GM12878 (cell line): ENCODE measurements at regions not wholly inside any gene's neighbourhood (a gene's known extent, or its start where the extent isn't known, plus 50 kb on each side); places are given as distances from the start of the nearest gene placed in this dataset.

Source experiments
- ATAC-seq: fragments of 200-7000 bp; cut with Tn5 transposase; 3 replicates; pipeline ENCODE4 v1.9.1; 2020; ENCODE audit warnings: mild to moderate bottlenecking, moderate library complexity
- BruUV-seq: library from RNA; stranded (reverse); fragments of 400-500 nt; replicated peaks from 2 replicates; lab custom pipeline; 2021; lab: Mats Ljungman, UMichigan
- CTCF ChIA-PET: fragments of 300-600 bp; sonication (Branson Sonifier 250); formaldehyde crosslinking; extraction: SDS; loops from one replicate; lab custom pipeline; 2021; ENCODE audit warnings: inconsistent platforms; lab: Yijun Ruan, JAX
- POLR2A ChIA-PET: fragments of 350-600 bp; formaldehyde crosslinking; extraction: SDS; loops from one replicate; lab custom pipeline; 2021; ENCODE audit warnings: inconsistent platforms; lab: Charles Lee
- RAD21 ChIA-PET: fragments of 300-600 bp; sonication (Branson Sonifier 250); formaldehyde crosslinking; loops from one replicate; lab custom pipeline; 2023; ENCODE audit warnings: antibody characterized with exemption; ENCODE audit not compliant: unreplicated experiment; lab: Charles Lee
- SMC1A ChIA-PET: fragments of 300-600 bp; sonication (Branson Sonifier 250); formaldehyde crosslinking; loops from one replicate; lab custom pipeline; 2023; ENCODE audit not compliant: unreplicated experiment, uncharacterized antibody; lab: Charles Lee
- DNase-seq: peaks from one replicate; pipeline ENCODE4 v3.0.0-alpha.2; 2011; ENCODE audit warnings: low read depth, low spot score
- FAIRE-seq: peaks from 3 replicates; lab custom pipeline; 2011; peaks lifted over from hg19 to GRCh38; lab: Jason Lieb, UNC
- H2AFZ ChIP-seq: 2 replicates; pipeline ENCODE4 v1.6.0; 2011; ENCODE audit warnings: low read depth, low read length, control low read depth; ENCODE audit not compliant: control insufficient read depth
- H3K27ac ChIP-seq: 2 replicates; pipeline ENCODE4 v1.5.1; 2011; ENCODE audit warnings: control low read depth; ENCODE audit not compliant: control insufficient read depth, insufficient read depth
- H3K27me3 ChIP-seq, 2 experiments: replicated peaks in 1 of 2; 2 replicates each; pipeline versions ENCODE4 v1.6.0 to v1.6.1; 2011; ENCODE audit warnings: low read length in 1 of 2; ENCODE audit not compliant: control insufficient read depth in 2 of 2, insufficient read depth in 2 of 2
- H3K36me3 ChIP-seq, 2 experiments: 2 replicates each; pipeline ENCODE4 v1.5.1; 2011; ENCODE audit warnings: low read length in 1 of 2; ENCODE audit not compliant: control insufficient read depth in 2 of 2, insufficient read depth in 2 of 2
- H3K4me1 ChIP-seq: 2 replicates; pipeline ENCODE4 v1.6.1; 2011; ENCODE audit warnings: mild to moderate bottlenecking, low read length, moderate library complexity, mixed read lengths; ENCODE audit not compliant: control insufficient read depth, insufficient read depth
- H3K4me2 ChIP-seq: 2 replicates; pipeline ENCODE4 v1.6.0; 2011; ENCODE audit warnings: control low read depth; ENCODE audit not compliant: control insufficient read depth, insufficient read depth
- H3K4me3 ChIP-seq: fragments of 200-600 bp; sonication (generic); 2 replicates; pipeline ENCODE4 v1.5.1; 2016
- H3K79me2 ChIP-seq: 2 replicates; pipeline ENCODE4 v1.6.0; 2011; ENCODE audit warnings: low read length; ENCODE audit not compliant: control insufficient read depth, insufficient read depth
- H3K9ac ChIP-seq: 2 replicates; pipeline ENCODE4 v1.8.0; 2011; ENCODE audit warnings: low read length, control low read depth, mixed read lengths; ENCODE audit not compliant: control insufficient read depth, insufficient read depth
- H3K9me3 ChIP-seq: replicated peaks from 3 replicates; pipeline ENCODE4 v1.5.1; 2011; ENCODE audit warnings: mild to moderate bottlenecking, low read length; ENCODE audit not compliant: control insufficient read depth, insufficient read depth
- H4K20me1 ChIP-seq: 2 replicates; pipeline ENCODE4 v1.6.0; 2011; ENCODE audit not compliant: control insufficient read depth, insufficient read depth
- FOXM1 ChIP-seq: IDR thresholded peaks from 2 replicates; pipeline ENCODE4 v1.6.1; 2012; ENCODE audit warnings: low read depth, mild to moderate bottlenecking, inconsistent platforms, low read length, moderate library complexity
- IKZF1 ChIP-seq: fragments of 450-650 bp; conservative IDR thresholded peaks from 2 replicates; pipeline ENCODE4 v1.6.1; 2017; ENCODE audit warnings: antibody characterized with exemption, mild to moderate bottlenecking
- LARP7 ChIP-seq: fragments of 450-650 bp; IDR thresholded peaks from 2 replicates; pipeline ENCODE4 v1.6.1; 2017; ENCODE audit warnings: mild to moderate bottlenecking
- MYB ChIP-seq: fragments of 150-350 bp; IDR thresholded peaks from 2 replicates; pipeline ENCODE4 v1.6.1; 2014; ENCODE audit warnings: mild to moderate bottlenecking, low read depth, low read length, borderline replicate concordance
- NRF1 ChIP-seq: conservative IDR thresholded peaks from 2 replicates; pipeline ENCODE4 v1.6.1; 2011; ENCODE audit warnings: mild to moderate bottlenecking, low read depth, low read length, improper control_type of control experiment
- POLR2A ChIP-seq: IDR thresholded peaks from 2 replicates; pipeline ENCODE4 v1.6.1; 2011; ENCODE audit warnings: low read depth, mild to moderate bottlenecking, low read length
- SP1 ChIP-seq: IDR thresholded peaks from one replicate; pipeline ENCODE4 v1.6.1; 2011; ENCODE audit warnings: low read depth, low read length
- in situ Hi-C: fragments of 300-500 bp; cut with MboI; formaldehyde crosslinking; loops from 9 replicates; pipeline ENCODE4 v1.14.3; 2018; ENCODE audit warnings: mixed read lengths
- intact Hi-C: fragments of 100-400 bp; cut with micrococcal nuclease; formaldehyde crosslinking; loops from one replicate; pipeline ENCODE4 v1.14.2; 2022; ENCODE audit not compliant: unreplicated experiment
- TF ChIP-seq, protein P1 (sequence below): fragments of 450-650 bp; IDR thresholded peaks from 2 replicates; pipeline ENCODE4 v1.6.1; 2016; ENCODE audit warnings: mild to moderate bottlenecking, moderate library complexity, borderline replicate concordance
- TF ChIP-seq, protein P2 (sequence below): fragments of 450-650 bp; IDR thresholded peaks from 2 replicates; pipeline ENCODE4 v1.6.1; 2017; ENCODE audit warnings: mild to moderate bottlenecking, moderate library complexity
- TF ChIP-seq, protein P3 (sequence below): fragments of 450-650 bp; IDR thresholded peaks from 2 replicates; pipeline ENCODE4 v1.6.1; 2017; ENCODE audit warnings: mild to moderate bottlenecking, low read depth, inconsistent platforms; ENCODE audit not compliant: poor library complexity, severe bottlenecking

DNA sequence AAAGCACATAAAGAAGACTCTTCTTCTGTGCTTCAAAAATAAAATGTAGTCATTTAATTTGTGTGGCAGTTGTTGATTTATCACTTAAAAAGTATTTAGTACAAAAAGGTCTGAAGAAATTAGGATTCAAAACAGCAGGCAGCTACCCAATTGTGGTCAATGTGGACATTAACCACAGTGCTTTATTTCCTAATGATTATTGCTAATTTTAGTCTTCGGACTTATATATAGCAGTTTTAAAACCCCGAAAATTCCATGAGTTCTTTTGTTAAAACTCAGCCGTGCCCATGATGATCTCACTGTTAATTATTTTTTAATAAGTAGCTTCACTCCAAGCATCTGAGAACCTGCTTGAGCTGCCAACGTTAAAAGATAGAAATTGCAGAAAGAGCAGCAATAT, 594.3 kb downstream of the STK39 start (continued):
- TF ChIP-seq, protein P1, sequence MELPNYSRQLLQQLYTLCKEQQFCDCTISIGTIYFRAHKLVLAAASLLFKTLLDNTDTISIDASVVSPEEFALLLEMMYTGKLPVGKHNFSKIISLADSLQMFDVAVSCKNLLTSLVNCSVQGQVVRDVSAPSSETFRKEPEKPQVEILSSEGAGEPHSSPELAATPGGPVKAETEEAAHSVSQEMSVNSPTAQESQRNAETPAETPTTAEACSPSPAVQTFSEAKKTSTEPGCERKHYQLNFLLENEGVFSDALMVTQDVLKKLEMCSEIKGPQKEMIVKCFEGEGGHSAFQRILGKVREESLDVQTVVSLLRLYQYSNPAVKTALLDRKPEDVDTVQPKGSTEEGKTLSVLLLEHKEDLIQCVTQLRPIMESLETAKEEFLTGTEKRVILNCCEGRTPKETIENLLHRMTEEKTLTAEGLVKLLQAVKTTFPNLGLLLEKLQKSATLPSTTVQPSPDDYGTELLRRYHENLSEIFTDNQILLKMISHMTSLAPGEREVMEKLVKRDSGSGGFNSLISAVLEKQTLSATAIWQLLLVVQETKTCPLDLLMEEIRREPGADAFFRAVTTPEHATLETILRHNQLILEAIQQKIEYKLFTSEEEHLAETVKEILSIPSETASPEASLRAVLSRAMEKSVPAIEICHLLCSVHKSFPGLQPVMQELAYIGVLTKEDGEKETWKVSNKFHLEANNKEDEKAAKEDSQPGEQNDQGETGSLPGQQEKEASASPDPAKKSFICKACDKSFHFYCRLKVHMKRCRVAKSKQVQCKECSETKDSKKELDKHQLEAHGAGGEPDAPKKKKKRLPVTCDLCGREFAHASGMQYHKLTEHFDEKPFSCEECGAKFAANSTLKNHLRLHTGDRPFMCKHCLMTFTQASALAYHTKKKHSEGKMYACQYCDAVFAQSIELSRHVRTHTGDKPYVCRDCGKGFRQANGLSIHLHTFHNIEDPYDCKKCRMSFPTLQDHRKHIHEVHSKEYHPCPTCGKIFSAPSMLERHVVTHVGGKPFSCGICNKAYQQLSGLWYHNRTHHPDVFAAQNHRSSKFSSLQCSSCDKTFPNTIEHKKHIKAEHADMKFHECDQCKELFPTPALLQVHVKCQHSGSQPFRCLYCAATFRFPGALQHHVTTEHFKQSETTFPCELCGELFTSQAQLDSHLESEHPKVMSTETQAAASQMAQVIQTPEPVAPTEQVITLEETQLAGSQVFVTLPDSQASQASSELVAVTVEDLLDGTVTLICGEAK = no peak
- TF ChIP-seq, all 136 proteins: peak for 0

DNA sequence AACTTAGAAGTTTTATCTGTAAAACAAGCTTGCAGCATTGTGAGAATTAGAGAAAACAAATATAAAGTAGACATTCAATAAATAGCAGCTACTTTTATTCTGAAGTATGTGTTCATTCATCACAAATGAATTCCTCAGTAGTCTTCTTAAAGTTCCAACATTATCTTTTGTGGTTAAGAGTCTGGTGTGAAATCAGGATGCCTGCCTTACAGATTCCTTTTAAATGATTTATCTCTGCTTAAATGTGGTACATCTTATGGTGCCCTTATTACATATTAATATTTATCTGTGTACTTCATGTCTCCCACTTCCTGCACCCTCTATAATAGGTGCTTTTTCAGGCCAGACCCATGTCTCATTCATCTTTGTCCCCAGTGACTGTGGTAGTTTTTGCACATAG, 595.0 kb downstream of the STK39 start:
- no peaks in the 10 kb centered on the region for H3K27me3 ChIP-seq
- DNase-seq (no peak), FAIRE-seq (no peak), ATAC-seq (no peak)
- H3K27ac ChIP-seq = no peak overlapping the region
- no peak overlapping the region for H3K4me3 ChIP-seq
- TF ChIP-seq MYB = no peak
- TF ChIP-seq, protein P2, sequence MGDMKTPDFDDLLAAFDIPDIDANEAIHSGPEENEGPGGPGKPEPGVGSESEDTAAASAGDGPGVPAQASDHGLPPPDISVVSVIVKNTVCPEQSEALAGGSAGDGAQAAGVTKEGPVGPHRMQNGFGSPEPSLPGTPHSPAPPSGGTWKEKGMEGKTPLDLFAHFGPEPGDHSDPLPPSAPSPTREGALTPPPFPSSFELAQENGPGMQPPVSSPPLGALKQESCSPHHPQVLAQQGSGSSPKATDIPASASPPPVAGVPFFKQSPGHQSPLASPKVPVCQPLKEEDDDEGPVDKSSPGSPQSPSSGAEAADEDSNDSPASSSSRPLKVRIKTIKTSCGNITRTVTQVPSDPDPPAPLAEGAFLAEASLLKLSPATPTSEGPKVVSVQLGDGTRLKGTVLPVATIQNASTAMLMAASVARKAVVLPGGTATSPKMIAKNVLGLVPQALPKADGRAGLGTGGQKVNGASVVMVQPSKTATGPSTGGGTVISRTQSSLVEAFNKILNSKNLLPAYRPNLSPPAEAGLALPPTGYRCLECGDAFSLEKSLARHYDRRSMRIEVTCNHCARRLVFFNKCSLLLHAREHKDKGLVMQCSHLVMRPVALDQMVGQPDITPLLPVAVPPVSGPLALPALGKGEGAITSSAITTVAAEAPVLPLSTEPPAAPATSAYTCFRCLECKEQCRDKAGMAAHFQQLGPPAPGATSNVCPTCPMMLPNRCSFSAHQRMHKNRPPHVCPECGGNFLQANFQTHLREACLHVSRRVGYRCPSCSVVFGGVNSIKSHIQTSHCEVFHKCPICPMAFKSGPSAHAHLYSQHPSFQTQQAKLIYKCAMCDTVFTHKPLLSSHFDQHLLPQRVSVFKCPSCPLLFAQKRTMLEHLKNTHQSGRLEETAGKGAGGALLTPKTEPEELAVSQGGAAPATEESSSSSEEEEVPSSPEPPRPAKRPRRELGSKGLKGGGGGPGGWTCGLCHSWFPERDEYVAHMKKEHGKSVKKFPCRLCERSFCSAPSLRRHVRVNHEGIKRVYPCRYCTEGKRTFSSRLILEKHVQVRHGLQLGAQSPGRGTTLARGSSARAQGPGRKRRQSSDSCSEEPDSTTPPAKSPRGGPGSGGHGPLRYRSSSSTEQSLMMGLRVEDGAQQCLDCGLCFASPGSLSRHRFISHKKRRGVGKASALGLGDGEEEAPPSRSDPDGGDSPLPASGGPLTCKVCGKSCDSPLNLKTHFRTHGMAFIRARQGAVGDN = no peak
- no peak for TF ChIP-seq POLR2A
- TF ChIP-seq IKZF1 = no peak
- TF ChIP-seq, protein P3, sequence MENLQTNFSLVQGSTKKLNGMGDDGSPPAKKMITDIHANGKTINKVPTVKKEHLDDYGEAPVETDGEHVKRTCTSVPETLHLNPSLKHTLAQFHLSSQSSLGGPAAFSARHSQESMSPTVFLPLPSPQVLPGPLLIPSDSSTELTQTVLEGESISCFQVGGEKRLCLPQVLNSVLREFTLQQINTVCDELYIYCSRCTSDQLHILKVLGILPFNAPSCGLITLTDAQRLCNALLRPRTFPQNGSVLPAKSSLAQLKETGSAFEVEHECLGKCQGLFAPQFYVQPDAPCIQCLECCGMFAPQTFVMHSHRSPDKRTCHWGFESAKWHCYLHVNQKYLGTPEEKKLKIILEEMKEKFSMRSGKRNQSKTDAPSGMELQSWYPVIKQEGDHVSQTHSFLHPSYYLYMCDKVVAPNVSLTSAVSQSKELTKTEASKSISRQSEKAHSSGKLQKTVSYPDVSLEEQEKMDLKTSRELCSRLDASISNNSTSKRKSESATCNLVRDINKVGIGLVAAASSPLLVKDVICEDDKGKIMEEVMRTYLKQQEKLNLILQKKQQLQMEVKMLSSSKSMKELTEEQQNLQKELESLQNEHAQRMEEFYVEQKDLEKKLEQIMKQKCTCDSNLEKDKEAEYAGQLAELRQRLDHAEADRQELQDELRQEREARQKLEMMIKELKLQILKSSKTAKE = no peak
- no peak for TF ChIP-seq LARP7
- TF ChIP-seq NRF1 = no peak
- TF ChIP-seq SP1 = no peak
- no peak for TF ChIP-seq FOXM1
- SMC1A ChIA-PET = interaction anchor here (0.6 to 0.9 kb wide), 2 partner anchors 80 to 127 kb away, joined by 3 read pairs; no protein-coding TSS in a partner anchor
- no peaks in the 10 kb centered on the region for H3K4me1 ChIP-seq
- H3K36me3 ChIP-seq = no peaks in the 10 kb centered on the region
- no peak overlapping the region for H2AFZ ChIP-seq
- in situ Hi-C loops (no loop called here), intact Hi-C loops (no loop called here)
- RAD21 ChIA-PET = no interaction called here
- no peak overlapping the region for H3K4me2 ChIP-seq
- CTCF ChIA-PET = no interaction called here
- BruUV-seq = no TSS peak
- H3K79me2 ChIP-seq = no peaks in the 10 kb centered on the region
- no peaks in the 10 kb centered on the region for H4K20me1 ChIP-seq
- H3K9me3 ChIP-seq = no peaks in the 10 kb centered on the region
- no peak overlapping the region for H3K9ac ChIP-seq
- POLR2A ChIA-PET = no interaction called here
